HFFc6 (cell line): ENCODE measurements at regions not wholly inside any gene's neighbourhood (a gene's known extent, or its start where the extent isn't known, plus 50 kb on each side); places are given as distances from the start of the nearest gene placed in this dataset.

Source experiments
- DNase-seq: peaks from one replicate; pipeline ENCODE4 v3.0.0-alpha.2; 2018
- H3K27ac Mint-ChIP-seq: 2 replicates; pipeline ENCODE4 v1.8.0; 2020; ENCODE audit warnings: mild to moderate bottlenecking, mixed read lengths
- H3K27me3 Mint-ChIP-seq: 2 replicates; pipeline ENCODE4 v1.8.0; 2021; ENCODE audit warnings: mild to moderate bottlenecking, moderate library complexity, mixed read lengths; ENCODE audit not compliant: insufficient read depth
- H3K36me3 Mint-ChIP-seq: 2 replicates; pipeline ENCODE4 v1.8.0; 2021; ENCODE audit warnings: low read depth, mixed read lengths
- H3K4me1 Mint-ChIP-seq: 2 replicates; pipeline ENCODE4 v1.8.0; 2020; ENCODE audit warnings: low read depth, mixed read lengths
- H3K4me3 Mint-ChIP-seq: 2 replicates; pipeline ENCODE4 v1.8.0; 2020; ENCODE audit warnings: mild to moderate bottlenecking, moderate library complexity, mixed read lengths
- H3K9me3 Mint-ChIP-seq: 2 replicates; pipeline ENCODE4 v1.8.0; 2020; ENCODE audit warnings: mild to moderate bottlenecking, mixed read lengths
- TF ChIP-seq, protein P1 (sequence below): fragments of 200-600 bp; sonication (generic); IDR thresholded peaks from 2 replicates; pipeline ENCODE4 v1.5.0; 2021; ENCODE audit warnings: antibody characterized with exemption, mild to moderate bottlenecking

DNA sequence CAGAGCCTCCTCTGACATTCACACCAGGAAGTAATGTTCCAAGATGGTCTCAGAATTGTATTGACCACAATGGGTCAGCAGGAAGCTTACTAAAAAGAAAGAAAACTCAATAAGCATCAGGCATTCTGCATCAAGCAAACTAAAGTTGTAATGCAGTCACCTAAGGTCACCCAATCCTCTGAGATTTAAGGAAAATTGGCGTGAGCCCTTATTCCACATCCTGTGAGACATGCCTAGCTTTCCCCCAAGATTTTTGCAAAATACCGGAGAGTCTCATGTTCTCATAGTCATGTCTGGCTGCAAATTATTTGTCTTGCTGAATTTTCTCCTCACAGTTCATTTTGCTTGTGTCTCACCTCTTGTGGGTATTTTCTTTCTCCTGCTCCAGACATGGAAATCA, 417.1 kb upstream of the SOX9 start:
- H3K27ac Mint-ChIP-seq = no peak overlapping the region
- peaks cover under 1% of the 10 kb centered on the region; the same call in 1 of the 2 replicates for H3K4me1 Mint-ChIP-seq
- H3K36me3 Mint-ChIP-seq = no peaks in the 10 kb centered on the region
- no peaks in the 10 kb centered on the region for H3K9me3 Mint-ChIP-seq
- DNase-seq = no peak
- H3K27me3 Mint-ChIP-seq = peaks cover 1% of the 10 kb centered on the region; the same call in 1 of the 2 replicates
- no peak overlapping the region for H3K4me3 Mint-ChIP-seq
- TF ChIP-seq, protein P1, sequence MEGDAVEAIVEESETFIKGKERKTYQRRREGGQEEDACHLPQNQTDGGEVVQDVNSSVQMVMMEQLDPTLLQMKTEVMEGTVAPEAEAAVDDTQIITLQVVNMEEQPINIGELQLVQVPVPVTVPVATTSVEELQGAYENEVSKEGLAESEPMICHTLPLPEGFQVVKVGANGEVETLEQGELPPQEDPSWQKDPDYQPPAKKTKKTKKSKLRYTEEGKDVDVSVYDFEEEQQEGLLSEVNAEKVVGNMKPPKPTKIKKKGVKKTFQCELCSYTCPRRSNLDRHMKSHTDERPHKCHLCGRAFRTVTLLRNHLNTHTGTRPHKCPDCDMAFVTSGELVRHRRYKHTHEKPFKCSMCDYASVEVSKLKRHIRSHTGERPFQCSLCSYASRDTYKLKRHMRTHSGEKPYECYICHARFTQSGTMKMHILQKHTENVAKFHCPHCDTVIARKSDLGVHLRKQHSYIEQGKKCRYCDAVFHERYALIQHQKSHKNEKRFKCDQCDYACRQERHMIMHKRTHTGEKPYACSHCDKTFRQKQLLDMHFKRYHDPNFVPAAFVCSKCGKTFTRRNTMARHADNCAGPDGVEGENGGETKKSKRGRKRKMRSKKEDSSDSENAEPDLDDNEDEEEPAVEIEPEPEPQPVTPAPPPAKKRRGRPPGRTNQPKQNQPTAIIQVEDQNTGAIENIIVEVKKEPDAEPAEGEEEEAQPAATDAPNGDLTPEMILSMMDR = no peak

DNA sequence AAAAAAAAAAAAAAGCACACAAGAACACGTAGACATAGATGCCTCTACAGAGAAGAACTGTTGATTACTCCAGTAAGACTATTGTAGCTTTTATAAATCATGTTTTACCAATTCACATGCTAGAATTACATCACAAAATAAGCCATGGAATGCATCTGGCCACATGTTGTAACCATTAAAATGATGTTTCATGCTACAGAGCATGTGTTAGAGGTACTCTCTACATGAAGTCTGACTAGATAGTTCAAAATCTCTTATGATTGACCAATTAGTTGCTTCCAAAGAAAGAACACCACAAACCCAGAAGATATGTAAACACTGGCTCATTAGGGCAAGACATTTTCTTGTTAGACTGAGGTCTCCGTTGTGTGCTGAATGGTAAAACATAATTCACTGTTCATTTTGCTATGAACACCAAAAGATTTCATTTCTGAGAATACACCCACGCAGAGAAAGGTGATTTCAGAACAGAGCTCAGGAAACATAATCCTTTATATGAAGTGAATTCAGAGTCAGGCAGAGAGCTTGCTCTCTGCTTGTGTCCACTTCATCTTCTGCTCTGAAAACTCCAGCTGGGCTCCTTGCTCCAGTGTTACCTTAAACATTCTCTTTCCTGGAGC, 411.4 kb upstream of the SOX9 start:
- Mint-ChIP-seq H3K27ac (peak overlapping the region; percentile 51; the same call in 1 of the 2 replicates), H3K4me1 (peaks cover 28% of the 10 kb centered on the region), H3K27me3 (peaks cover 1% of the 10 kb centered on the region; the same call in 1 of the 2 replicates), H3K36me3 (no peaks in the 10 kb centered on the region), H3K4me3 (peak overlapping the region; percentile 44; the same call in 1 of the 2 replicates), H3K9me3 (no peaks in the 10 kb centered on the region)
- peak; percentile 5 for DNase-seq
- TF ChIP-seq, protein P1 = no peak

DNA sequence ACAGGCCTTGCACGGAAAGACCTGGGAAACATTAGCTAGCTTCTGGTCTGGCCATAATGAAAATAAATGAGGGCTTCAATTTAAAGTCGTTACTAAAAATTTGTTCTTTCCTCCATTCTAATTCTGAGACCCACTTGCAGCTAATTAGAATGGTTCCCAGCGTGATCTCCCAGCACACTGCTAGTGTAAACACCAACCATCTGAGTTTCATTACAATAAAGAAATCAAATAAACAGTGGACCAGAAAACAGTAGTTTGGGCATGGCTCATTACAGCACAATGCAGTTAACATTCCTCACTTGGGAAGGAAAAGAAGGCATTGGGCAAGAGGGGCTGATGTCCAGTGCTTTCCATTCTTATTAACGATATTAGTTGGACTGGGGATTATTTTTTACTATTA, 410.9 kb upstream of the SOX9 start:
- TF ChIP-seq, protein P1 = no peak
- Mint-ChIP-seq H3K27me3 (no peaks in the 10 kb centered on the region; the same call in 1 of the 2 replicates), H3K4me3 (peak overlapping the region; percentile 44; the same call in 1 of the 2 replicates), H3K36me3 (no peaks in the 10 kb centered on the region), H3K27ac (peak overlapping the region; percentile 51; the same call in 1 of the 2 replicates), H3K4me1 (peaks cover 28% of the 10 kb centered on the region), H3K9me3 (no peaks in the 10 kb centered on the region)
- peak; percentile 3 for DNase-seq

DNA sequence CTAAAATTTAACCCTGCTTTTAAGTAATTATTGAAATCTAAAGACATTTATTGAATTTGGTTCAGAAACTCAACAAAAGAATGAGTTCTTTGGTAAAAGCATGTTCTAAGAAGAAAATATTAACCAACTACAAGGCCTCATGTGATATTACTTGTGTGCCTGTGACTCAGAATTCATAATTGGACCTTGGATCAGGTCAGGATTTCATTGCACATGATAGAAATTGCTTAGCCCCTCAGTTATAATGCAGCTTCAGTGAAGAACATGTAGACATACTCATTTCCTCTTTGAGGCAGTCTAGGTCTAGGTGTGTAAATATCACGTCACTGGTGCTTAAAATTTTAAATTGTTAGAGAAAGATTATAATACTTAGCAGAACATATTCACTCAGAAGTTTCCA, 410.0 kb upstream of the SOX9 start:
- Mint-ChIP-seq H3K4me1 (peaks cover 28% of the 10 kb centered on the region), H3K36me3 (no peaks in the 10 kb centered on the region), H3K27ac (no peak overlapping the region), H3K4me3 (no peak overlapping the region), H3K9me3 (no peaks in the 10 kb centered on the region), H3K27me3 (no peaks in the 10 kb centered on the region; the same call in 1 of the 2 replicates)
- no peak for DNase-seq
- TF ChIP-seq, protein P1 = no peak

DNA sequence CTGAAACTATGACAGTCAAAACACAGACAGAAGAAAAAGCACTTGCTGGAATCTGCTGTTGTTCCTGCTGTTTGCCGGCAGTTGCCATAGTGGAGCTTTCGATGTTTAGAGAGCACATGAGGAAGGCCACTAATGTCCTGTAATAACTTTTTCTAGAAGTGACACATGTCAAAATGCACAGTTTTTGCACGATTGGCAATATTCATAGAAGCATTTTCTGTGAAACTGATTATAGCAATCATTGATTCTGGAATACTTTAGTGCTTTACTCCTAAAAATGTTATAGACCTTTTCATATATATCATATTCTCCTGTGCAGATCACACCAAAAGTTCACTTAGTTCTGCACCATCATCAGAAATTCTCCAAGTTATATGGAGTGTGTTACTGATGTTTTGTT, 407.0 kb upstream of the SOX9 start:
- H3K4me3 Mint-ChIP-seq = no peak overlapping the region
- H3K4me1 Mint-ChIP-seq = peaks cover 30% of the 10 kb centered on the region
- TF ChIP-seq, protein P1 = no peak
- no peak for DNase-seq
- H3K27ac Mint-ChIP-seq = no peak overlapping the region
- H3K36me3 Mint-ChIP-seq = no peaks in the 10 kb centered on the region
- peaks cover 6% of the 10 kb centered on the region for H3K9me3 Mint-ChIP-seq
- no peaks in the 10 kb centered on the region; the same call in 1 of the 2 replicates for H3K27me3 Mint-ChIP-seq
